H9 (cell line): ENCODE measurements at regions not wholly inside any gene's neighbourhood (a gene's known extent, or its start where the extent isn't known, plus 50 kb on each side); places are given as distances from the start of the nearest gene placed in this dataset.
"Not testable (repeated sequence)": the region's sequence is repeated elsewhere in the genome, so short reads cannot be mapped to it uniquely, and the experiment has no call there.

Experiments
- DNase-seq: peaks from one replicate; pipeline ENCODE4 v3.0.0-alpha.2; 2017
- H2AFZ ChIP-seq: one replicate; pipeline ENCODE4 v1.6.1; 2013; ENCODE audit warnings: mild to moderate bottlenecking, low read length, control low read depth, moderate library complexity
- H2AK5ac ChIP-seq: 2 replicates; pipeline ENCODE4 v1.6.1; 2013; ENCODE audit warnings: low read length, control low read depth, mixed read lengths; ENCODE audit not compliant: insufficient read length
- H2BK120ac ChIP-seq: one replicate; pipeline ENCODE4 v1.6.1; 2013; ENCODE audit warnings: low read depth, mild to moderate bottlenecking, low read length, control low read depth, inconsistent platforms; ENCODE audit not compliant: poor library complexity, severe bottlenecking
- H2BK12ac ChIP-seq: 2 replicates; pipeline ENCODE4 v1.6.1; 2013; ENCODE audit warnings: low read length, control low read depth, mixed read lengths, low read depth; ENCODE audit not compliant: insufficient read length
- H2BK15ac ChIP-seq: 2 replicates; pipeline ENCODE4 v1.6.1; 2013; ENCODE audit warnings: low read depth, low read length, control low read depth
- H2BK20ac ChIP-seq: one replicate; pipeline ENCODE4 v1.6.1; 2013; ENCODE audit warnings: low read depth, mild to moderate bottlenecking, low read length, control low read depth, inconsistent platforms; ENCODE audit not compliant: poor library complexity, severe bottlenecking
- H2BK5ac ChIP-seq: 2 replicates; pipeline ENCODE4 v1.6.1; 2013; ENCODE audit warnings: low read length, control low read depth, mixed read lengths; ENCODE audit not compliant: insufficient read length
- H3K14ac ChIP-seq: 2 replicates; pipeline ENCODE4 v1.6.1; 2013; ENCODE audit warnings: low read length, control low read depth; ENCODE audit not compliant: insufficient read depth
- H3K18ac ChIP-seq: 2 replicates; pipeline ENCODE4 v1.6.1; 2013; ENCODE audit warnings: low read depth, mild to moderate bottlenecking, mixed read lengths, low read length, control low read depth; ENCODE audit not compliant: insufficient read length
- H3K23ac ChIP-seq: 2 replicates; pipeline ENCODE4 v1.6.1; 2013; ENCODE audit warnings: low read length, control low read depth, mixed read lengths, low read depth; ENCODE audit not compliant: insufficient read length
- H3K23me2 ChIP-seq: 2 replicates; pipeline ENCODE4 v1.6.1; 2013; ENCODE audit warnings: low read depth, mild to moderate bottlenecking, mixed read lengths, low read length, control low read depth; ENCODE audit not compliant: insufficient read length, poor library complexity, severe bottlenecking
- H3K27ac ChIP-seq: 2 replicates; pipeline ENCODE4 v1.5.1; 2013; ENCODE audit warnings: low read length, control low read depth, mixed read lengths, low read depth; ENCODE audit not compliant: insufficient read length
- H3K27me3 ChIP-seq: 2 replicates; pipeline ENCODE4 v1.6.1; 2013; ENCODE audit warnings: low read length, control low read depth, inconsistent platforms; ENCODE audit not compliant: insufficient read depth
- H3K4ac ChIP-seq: 2 replicates; pipeline ENCODE4 v1.6.1; 2013; ENCODE audit warnings: low read depth, mild to moderate bottlenecking, control low read depth, inconsistent platforms, low read length, moderate library complexity
- H3K4me1 ChIP-seq: 2 replicates; pipeline ENCODE4 v1.6.1; 2013; ENCODE audit warnings: low read length, control low read depth, inconsistent platforms; ENCODE audit not compliant: insufficient read depth
- H3K4me2 ChIP-seq: 2 replicates; pipeline ENCODE4 v1.6.1; 2013; ENCODE audit warnings: low read length, control low read depth, mixed read lengths; ENCODE audit not compliant: insufficient read length, insufficient read depth
- H3K56ac ChIP-seq: 2 replicates; pipeline ENCODE4 v1.6.1; 2013; ENCODE audit warnings: low read depth, mild to moderate bottlenecking, mixed read lengths, low read length, control low read depth; ENCODE audit not compliant: insufficient read length
- H3K79me1 ChIP-seq: 2 replicates; pipeline ENCODE4 v1.6.1; 2013; ENCODE audit warnings: low read depth, mild to moderate bottlenecking, moderate library complexity, low read length, control low read depth, inconsistent platforms; ENCODE audit not compliant: insufficient read depth, poor library complexity, severe bottlenecking
- H3K79me2 ChIP-seq: 2 replicates; pipeline ENCODE4 v1.6.1; 2013; ENCODE audit warnings: low read length, control low read depth, inconsistent platforms; ENCODE audit not compliant: insufficient read depth
- H3K9ac ChIP-seq: 2 replicates; pipeline ENCODE4 v1.6.1; 2013; ENCODE audit warnings: low read length, control low read depth, mixed read lengths; ENCODE audit not compliant: insufficient read length; ENCODE audit errors: extremely low read depth
- H3K9me3 ChIP-seq: one replicate; pipeline ENCODE4 v1.6.1; 2013; ENCODE audit warnings: low read depth, low read length, inconsistent platforms; ENCODE audit not compliant: control insufficient read depth
- H3T11ph ChIP-seq: one replicate; pipeline ENCODE4 v1.6.1; 2013; ENCODE audit warnings: mild to moderate bottlenecking, low read length, control low read depth, inconsistent platforms
- H4K20me1 ChIP-seq: one replicate; pipeline ENCODE4 v1.6.1; 2013; ENCODE audit not compliant: control insufficient read depth, insufficient read length, insufficient read depth
- H4K5ac ChIP-seq: 2 replicates; pipeline ENCODE4 v1.6.1; 2013; ENCODE audit warnings: low read depth, mild to moderate bottlenecking, mixed read lengths, low read length, control low read depth; ENCODE audit not compliant: insufficient read length
- H4K8ac ChIP-seq: replicated peaks from 2 replicates; pipeline ENCODE4 v1.6.1; 2013; ENCODE audit warnings: low read length, control low read depth, mixed read lengths, low read depth; ENCODE audit not compliant: insufficient read length
- H4K91ac ChIP-seq: 2 replicates; pipeline ENCODE4 v1.6.1; 2013; ENCODE audit warnings: low read depth, mild to moderate bottlenecking, moderate library complexity, mixed read lengths, low read length, control low read depth; ENCODE audit not compliant: insufficient read length
- H3K27ac Mint-ChIP-seq, 3 experiments: 2 replicates in 2 of 3; 3 replicates in 1 of 3; pipeline ENCODE4 v1.8.0; 2020 to 2021; ENCODE audit warnings: mixed read lengths in 3 of 3, mild to moderate bottlenecking in 1 of 3, moderate library complexity in 1 of 3
- H3K27me3 Mint-ChIP-seq: 2 replicates; pipeline ENCODE4 v1.8.0; 2021; ENCODE audit warnings: low read depth, mild to moderate bottlenecking, moderate library complexity, mixed read lengths
- H3K36me3 Mint-ChIP-seq, 3 experiments: 2 replicates in 2 of 3; 3 replicates in 1 of 3; pipeline ENCODE4 v1.8.0; 2020 to 2021; ENCODE audit warnings: low read depth in 3 of 3, mixed read lengths in 3 of 3; ENCODE audit not compliant: insufficient read depth in 1 of 3
- H3K4me1 Mint-ChIP-seq, 2 experiments: 2 replicates each; pipeline ENCODE4 v1.8.0; 2020; ENCODE audit warnings: mixed read lengths in 2 of 2
- H3K4me3 Mint-ChIP-seq, 2 experiments: 2 replicates in 1 of 2; 3 replicates in 1 of 2; pipeline ENCODE4 v1.8.0; 2020 to 2021; ENCODE audit warnings: mild to moderate bottlenecking in 2 of 2, mixed read lengths in 2 of 2, moderate library complexity in 1 of 2
- H3K9me3 Mint-ChIP-seq, 2 experiments: 2 replicates in 1 of 2; 3 replicates in 1 of 2; pipeline ENCODE4 v1.8.0; 2020; ENCODE audit warnings: mild to moderate bottlenecking in 2 of 2, mixed read lengths in 2 of 2, moderate library complexity in 1 of 2
- WGBS: extraction: QIAGEN DNeasy Blood & Tissue Kit; methylation state at CpG from one replicate; pipeline ENCODE4 v1.1.7; 2013; ENCODE audit warnings: missing lambda C conversion rate, low lambda C conversion rate, mixed read lengths; ENCODE audit not compliant: insufficient read length; ENCODE audit errors: extremely low coverage; 5-methylcytosine and 5-hydroxymethylcytosine counted together
- TF ChIP-seq, protein P1 (sequence below): fragments of 200-600 bp; sonication (generic); conservative IDR thresholded peaks from 3 replicates; pipeline ENCODE4 v1.8.0; 2021; ENCODE audit warnings: antibody characterized with exemption, mild to moderate bottlenecking

DNA sequence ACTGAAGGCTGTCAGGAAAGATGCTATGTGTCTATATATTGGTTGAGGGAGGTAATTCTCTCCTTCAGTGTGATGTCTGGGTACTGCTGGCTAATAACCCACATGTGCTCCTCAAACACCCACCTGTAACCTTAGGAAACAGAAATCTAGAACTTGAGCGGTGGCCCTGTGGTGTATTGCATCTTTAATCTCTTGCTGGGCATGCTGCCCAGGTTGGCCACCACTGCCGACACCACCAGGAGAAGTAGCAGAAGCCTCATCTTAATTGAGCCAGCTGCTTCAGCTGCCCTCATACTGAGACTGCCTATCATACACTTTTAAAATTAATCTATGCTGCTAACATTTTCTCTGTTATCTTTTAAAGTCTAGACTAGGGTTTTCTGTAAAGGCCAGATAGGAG is 103.5 kb upstream of the C5orf63 start:
- H3K9me3 ChIP-seq = no peaks in the 10 kb centered on the region
- no peak overlapping the region for H3K14ac ChIP-seq
- TF ChIP-seq, protein P1, sequence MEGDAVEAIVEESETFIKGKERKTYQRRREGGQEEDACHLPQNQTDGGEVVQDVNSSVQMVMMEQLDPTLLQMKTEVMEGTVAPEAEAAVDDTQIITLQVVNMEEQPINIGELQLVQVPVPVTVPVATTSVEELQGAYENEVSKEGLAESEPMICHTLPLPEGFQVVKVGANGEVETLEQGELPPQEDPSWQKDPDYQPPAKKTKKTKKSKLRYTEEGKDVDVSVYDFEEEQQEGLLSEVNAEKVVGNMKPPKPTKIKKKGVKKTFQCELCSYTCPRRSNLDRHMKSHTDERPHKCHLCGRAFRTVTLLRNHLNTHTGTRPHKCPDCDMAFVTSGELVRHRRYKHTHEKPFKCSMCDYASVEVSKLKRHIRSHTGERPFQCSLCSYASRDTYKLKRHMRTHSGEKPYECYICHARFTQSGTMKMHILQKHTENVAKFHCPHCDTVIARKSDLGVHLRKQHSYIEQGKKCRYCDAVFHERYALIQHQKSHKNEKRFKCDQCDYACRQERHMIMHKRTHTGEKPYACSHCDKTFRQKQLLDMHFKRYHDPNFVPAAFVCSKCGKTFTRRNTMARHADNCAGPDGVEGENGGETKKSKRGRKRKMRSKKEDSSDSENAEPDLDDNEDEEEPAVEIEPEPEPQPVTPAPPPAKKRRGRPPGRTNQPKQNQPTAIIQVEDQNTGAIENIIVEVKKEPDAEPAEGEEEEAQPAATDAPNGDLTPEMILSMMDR = no peak
- H4K20me1 ChIP-seq = no peaks in the 10 kb centered on the region
- no peaks in the 10 kb centered on the region for H3K27me3 ChIP-seq
- Mint-ChIP-seq H3K4me1 (peaks cover 2 to 6% of the 10 kb centered on the region in 2 experiments), H3K4me3 (no peak overlapping the region), H3K36me3 (peaks cover 3 to 25% (median 13%) of the 10 kb centered on the region in 3 experiments; a peak in 5 of 7 replicates), H3K27me3 (no peaks in the 10 kb centered on the region), H3K9me3 (peaks cover 16 to 18% of the 10 kb centered on the region in 2 experiments; a peak in 4 of 5 replicates), H3K27ac (no peak overlapping the region)
- H2BK15ac ChIP-seq = no peak overlapping the region
- H3K18ac ChIP-seq = no peak overlapping the region
- H3K23me2 ChIP-seq = no peaks in the 10 kb centered on the region
- H2BK20ac ChIP-seq = no peak overlapping the region
- H3K27ac ChIP-seq = no peak overlapping the region
- H3K4me1 ChIP-seq = no peaks in the 10 kb centered on the region
- no peak overlapping the region for H3K23ac ChIP-seq
- H3T11ph ChIP-seq = no peak overlapping the region
- no peak overlapping the region for H2AFZ ChIP-seq
- H4K8ac ChIP-seq = no peak overlapping the region
- H2BK12ac ChIP-seq = no peak overlapping the region
- no peak overlapping the region for H2BK5ac ChIP-seq
- H3K79me1 ChIP-seq = no peaks in the 10 kb centered on the region
- H2AK5ac ChIP-seq = no peak overlapping the region
- no peaks in the 10 kb centered on the region for H3K79me2 ChIP-seq
- no peak overlapping the region for H3K9ac ChIP-seq
- H3K4me2 ChIP-seq = no peak overlapping the region
- no peak overlapping the region for H4K5ac ChIP-seq
- H2BK120ac ChIP-seq = no peak overlapping the region
- no peak for DNase-seq
- no CpG with 5 or more reads among the region's 2 CpGs for WGBS
- H4K91ac ChIP-seq = no peak overlapping the region
- no peak overlapping the region for H3K4ac ChIP-seq
- no peak overlapping the region for H3K56ac ChIP-seq

DNA sequence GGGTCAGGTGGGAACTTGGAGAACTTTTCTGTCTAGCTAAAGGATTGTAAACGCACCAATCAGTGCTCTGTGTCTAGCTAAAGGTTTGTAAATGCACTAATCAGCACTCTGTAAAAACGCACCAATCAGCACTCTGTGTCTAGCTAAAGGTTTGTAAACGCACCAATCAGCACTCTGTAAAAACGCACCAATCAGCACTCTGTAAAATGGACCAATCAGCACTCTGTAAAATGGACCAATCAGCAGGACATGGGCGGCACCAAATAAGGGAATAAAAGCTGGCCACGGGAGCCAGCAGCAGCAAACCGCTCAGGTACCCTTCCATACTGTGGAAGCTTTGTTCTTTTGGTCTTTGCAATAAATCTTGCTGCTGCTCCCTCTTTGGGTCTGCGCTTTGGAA is 108.0 kb upstream of the MEGF10 start:
- not testable (repeated sequence) for H3K4me1 Mint-ChIP-seq, H3K4me3 Mint-ChIP-seq, H4K8ac ChIP-seq, H2BK120ac ChIP-seq, H3K27me3 Mint-ChIP-seq, H4K20me1 ChIP-seq, H2BK12ac ChIP-seq, H4K5ac ChIP-seq, H3K14ac ChIP-seq, H3K4ac ChIP-seq, H3K79me2 ChIP-seq, H3K36me3 Mint-ChIP-seq, H2AK5ac ChIP-seq, H3K4me2 ChIP-seq, H3K27ac Mint-ChIP-seq, H2BK5ac ChIP-seq, H2AFZ ChIP-seq, H3K27ac ChIP-seq, H3K79me1 ChIP-seq, H3K4me1 ChIP-seq, H3T11ph ChIP-seq, H3K9ac ChIP-seq, H3K9me3 Mint-ChIP-seq, H3K18ac ChIP-seq, H3K23ac ChIP-seq, H4K91ac ChIP-seq, H2BK20ac ChIP-seq, H3K9me3 ChIP-seq, H3K56ac ChIP-seq, DNase-seq, H3K23me2 ChIP-seq, H3K27me3 ChIP-seq, H2BK15ac ChIP-seq
- WGBS = no CpG with 5 or more reads among the region's 8 CpGs
